Fibroblast of peridontal ligament (primary cell): ENCODE measurements at regions not wholly inside any gene's neighbourhood (a gene's known extent, or its start where the extent isn't known, plus 50 kb on each side); places are given as distances from the start of the nearest gene placed in this dataset.

ENCODE experiments used
- DNase-seq: peaks from one replicate; pipeline ENCODE4 v3.0.0-alpha.2; 2010; ENCODE audit errors: extremely low read depth

DNA sequence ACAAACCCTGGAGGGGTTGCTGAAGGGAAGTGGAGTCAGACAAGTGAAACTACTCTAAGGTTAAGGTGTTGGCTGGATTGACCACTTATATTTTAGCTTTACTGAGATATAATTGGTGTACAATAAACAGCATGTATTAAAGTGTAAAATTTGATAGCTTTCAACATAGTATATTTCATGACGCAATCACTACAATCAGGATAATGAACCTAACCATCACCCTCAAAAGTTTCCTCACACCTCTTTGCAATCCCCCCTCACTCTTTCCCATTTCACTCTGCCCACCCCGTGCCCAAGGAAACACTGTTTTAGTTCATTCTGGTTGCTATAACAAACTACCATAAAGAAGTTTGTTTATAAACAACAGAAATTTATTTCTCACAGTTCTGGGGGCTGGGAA lies 508.0 kb downstream of the FGF9 start:
- no peak for DNase-seq

GRCh38 chr13:22187329-22187728 lies 516.5 kb downstream of the FGF9 start:
- no peak for DNase-seq

DNA sequence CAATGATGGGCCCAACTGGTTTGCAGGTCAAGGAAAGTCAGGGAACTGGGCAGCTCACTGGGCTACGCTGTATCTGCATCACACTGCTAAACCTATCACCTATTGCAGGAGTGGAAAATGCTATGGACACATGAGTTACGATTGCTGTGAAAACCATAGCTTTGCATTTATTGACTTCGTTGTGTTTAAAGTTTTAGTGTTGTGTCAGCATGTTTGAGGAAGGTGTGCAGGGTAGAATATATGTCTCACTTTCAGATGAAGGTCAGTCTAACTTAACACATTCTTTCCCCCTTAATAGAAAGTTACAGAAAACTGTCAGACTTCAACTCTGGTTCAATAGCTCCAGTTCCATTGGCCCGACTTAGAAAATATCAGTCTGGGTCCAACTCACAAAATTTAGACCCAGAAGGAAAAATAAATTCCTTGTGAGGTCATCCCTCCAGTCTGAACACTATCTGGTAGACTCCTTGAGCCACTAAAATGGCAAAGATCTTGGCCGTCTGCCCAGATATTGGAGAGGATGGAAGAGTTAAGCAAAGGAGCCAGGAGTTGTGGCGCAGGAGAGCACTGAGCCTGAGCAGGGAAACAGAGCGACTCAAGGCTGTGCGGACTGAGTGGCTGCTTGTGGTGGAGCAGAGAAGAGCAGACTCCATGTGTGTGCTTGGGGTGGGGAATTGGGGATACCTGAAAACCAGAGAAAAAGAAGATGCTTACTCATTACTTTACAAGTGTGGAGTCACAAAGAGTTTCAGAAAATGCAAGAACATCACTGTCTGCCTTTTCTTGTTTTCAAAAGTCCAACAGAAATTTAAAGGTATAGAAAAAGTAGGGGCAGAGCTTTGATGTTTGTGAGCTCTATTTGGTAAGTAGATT lies 518.5 kb downstream of the FGF9 start:
- no peak for DNase-seq

DNA sequence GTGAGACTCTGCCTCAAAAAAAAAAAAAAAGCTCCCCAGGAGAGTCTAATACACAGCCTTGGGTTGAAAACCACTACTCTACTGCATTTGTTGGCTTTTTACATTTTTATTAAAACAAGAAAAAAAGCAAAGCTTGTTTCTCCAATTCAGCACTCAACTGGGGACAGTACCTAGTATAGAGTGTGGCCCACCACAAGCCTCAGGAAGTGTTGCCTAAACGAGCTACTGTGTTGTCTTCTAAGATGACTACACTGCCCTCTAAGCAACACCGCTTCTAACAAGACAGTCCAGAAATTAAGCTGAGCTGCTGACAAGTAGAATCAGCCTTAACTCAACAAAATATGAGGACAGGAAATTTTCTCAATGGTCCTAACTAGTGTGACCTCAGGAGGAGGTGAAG lies 522.2 kb downstream of the FGF9 start:
- DNase-seq: no peak

DNA sequence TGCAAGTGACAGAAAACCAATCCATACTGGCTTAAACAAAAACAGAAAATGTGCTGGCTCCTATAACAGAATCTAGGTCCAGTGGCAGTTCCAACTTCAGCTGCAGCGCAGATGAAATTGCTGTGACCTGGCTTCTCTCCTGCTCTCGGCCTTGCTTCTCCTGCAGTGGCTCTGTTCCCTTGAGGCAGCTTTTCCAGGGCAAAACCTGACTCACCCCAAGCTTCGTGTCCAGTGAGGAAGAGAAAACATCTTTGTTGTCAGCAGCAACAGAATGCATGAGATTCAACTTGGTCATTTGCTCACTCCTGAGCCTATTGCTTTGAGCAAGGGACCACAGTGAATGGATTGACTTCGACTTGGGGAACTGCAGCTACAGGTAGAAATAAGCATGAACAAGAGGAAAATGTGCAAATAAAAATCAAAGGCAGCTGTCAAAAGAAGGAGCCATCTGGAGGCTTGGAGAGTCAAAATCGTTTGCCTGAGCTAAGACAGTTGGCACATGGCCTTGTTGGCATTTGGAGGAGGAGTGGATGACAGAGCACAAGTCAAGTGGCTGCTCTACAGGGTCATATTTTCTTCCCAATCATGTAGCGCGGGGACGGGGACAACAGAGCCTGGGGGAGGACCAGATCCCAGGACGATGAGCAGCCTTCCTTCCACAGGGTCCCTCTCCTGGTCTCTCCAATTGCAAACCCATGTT lies 523.4 kb downstream of the FGF9 start:
- no peak for DNase-seq

GRCh38 chr13:22195726-22196125 lies 524.9 kb downstream of the FGF9 start:
- no peak for DNase-seq

DNA sequence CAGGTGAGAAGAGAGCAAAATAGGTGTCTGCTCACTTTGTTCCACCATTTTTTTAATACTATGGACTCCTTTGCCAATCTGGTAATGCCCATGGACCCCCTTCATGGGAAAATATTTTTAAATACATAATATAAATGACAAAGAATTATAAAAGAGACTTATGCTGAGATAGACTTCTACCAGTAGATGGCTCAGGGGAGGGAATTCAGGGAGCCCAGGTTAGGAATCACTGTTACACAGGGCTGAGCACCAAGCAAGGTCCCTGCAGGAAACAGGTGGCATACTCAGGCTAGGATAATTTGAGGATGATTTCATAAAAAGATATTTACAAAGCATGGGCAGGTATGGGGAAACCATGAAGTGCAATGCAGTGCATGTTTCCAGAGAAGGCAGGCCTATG lies 525.9 kb downstream of the FGF9 start:
- no peak for DNase-seq

DNA sequence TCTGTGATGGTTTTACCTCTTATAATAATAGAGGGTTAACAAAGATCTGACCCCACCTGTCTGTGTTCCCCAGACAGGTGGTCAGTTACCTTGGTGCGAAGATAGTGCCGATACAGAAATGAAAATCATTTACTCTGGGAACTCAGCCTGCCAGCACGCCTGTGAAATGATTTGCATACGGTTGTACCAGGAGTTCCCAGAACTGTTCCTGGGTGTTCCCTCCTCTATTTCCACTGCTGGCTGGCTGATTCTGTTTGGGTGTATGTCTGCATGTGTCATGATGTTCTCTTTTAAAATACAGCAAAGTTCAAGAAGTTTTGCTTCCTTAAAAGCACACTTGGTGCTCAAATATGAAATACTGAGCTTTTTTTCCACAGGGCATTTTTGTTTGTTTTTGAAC lies 527.1 kb downstream of the FGF9 start:
- DNase-seq: no peak

- DNase-seq: no peak
Measured at GRCh38 chr13:22198641-22199217, 527.9 kb downstream of the FGF9 start.

DNA sequence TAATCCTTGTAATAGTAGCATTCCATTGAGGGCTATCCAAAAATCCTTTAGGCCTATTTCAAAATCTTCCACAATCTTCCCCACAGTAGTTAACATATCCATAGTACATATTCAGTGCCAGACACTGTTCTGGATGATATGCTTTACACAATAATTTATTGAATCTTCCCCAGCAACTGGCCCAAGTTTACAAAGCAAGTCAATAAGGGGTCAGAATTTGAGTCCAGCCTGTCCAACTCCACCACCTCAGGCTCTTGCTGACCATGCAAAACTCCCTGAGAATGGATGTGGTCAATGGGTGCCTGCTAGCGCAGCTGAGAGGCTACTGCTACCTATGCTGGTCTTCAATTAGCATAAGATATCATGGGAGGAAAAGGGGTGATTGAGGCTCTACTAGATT lies 529.6 kb downstream of the FGF9 start:
- no peak for DNase-seq

DNA sequence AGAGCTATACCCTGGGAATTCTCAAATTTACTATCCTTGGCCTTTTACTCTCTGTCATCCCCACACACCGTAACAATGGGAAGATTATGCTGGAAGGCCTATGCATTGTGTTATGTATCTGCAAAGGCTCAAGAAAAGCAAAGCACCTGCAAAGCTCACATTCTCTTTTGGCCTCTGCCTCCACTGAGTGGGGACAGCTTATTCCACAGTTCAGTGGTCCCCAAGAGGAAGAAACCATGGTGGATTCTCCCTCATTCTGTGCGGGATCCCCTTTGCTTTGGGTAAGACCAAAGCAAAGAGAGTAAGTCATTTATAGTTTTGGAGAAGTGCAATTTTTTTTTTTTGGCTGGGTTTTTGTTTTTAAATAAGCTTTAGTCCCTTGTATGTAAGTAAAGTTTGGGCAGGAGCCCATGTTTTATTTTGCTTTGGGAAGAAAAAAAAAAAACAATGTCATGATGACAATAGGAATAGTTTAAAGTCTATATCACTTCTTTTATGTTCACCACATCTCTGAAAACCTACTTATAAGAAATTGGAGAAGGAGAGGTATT lies 530.6 kb downstream of the FGF9 start:
- no peak for DNase-seq

DNA sequence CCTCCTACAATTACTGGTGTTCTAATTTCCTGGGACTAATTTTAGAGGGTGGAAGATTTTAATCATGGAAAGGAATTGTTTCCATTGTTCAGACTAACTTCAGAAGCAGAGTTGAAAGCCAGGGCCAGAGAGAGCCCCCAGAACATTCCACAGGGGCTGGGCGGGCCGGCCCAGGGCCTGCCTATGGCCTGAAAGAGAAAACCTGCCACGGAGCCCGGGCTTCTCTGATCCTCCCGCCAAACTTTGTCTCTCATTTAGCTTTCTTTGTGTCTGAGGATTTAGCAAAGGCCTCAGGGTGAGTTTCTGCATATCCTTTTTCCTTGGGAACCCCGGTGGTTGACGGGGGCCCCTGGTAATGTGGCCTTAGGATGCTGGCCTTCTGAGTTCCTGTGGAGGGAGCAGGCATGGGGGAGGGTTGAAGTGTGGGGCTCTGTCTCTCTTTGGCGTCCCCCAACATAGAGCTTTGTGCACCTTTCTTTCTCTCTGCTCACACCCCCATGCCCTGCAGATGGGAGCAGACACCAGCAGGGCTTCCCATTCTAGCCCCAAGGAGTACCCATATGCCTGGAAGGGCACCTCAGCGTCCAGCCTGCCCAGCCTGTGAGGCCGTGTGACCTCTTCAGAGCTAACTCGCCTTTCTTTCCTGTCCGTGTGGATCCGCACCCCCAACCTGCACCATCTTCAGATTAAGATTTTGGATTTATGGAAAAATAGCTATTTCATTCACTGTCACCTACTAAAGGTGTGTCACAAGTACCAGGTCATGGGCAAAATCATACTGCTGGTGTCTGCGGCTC lies 539.5 kb downstream of the FGF9 start:
- DNase-seq: no peak

DNA sequence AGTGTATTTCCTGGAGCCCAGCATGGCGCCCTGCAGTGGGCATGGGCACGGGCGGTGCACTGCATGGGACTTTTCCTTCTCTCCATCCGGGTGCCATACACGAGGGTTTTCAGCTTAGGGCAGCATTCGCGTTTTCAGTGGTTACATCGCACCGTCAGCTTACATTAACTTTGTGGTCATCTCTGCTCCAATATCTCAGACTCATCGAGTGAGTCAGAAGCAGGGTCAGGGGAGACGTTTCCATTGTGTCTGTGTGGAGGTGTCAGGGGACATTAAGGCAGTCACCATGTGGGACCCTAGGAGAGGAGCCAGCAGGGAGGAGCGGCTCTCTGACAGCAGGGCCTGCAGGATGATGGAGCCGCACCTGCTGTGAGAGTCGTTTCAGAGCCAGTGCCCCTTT lies 541.0 kb downstream of the FGF9 start:
- DNase-seq: no peak

- no peak for DNase-seq
Measured at GRCh38 chr13:22212576-22212975, 541.7 kb downstream of the FGF9 start.

DNA sequence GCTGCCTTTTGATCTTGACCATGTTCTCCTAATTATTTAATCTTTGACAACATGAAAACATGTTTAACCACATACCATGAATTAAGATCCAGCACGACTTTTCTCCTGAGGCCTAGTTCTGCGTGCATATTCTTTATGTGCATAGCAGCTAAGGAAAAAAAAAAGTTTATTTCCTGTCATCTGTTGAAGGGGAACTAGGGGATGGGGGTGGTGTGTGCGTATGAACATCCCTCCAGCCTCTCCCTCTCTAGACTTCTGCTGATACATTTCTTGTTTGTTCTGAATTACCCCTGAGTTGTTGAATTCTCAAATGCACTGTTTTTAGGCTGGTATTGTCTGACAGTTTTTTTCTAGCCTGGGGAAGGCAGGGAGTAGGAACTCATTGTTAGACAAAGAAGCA lies 543.3 kb downstream of the FGF9 start:
- DNase-seq: no peak

- DNase-seq: no peak
Measured at GRCh38 chr13:22218797-22219196, 547.9 kb downstream of the FGF9 start.

GRCh38 chr13:22219709-22220108 lies 548.8 kb downstream of the FGF9 start:
- DNase-seq: no peak

DNA sequence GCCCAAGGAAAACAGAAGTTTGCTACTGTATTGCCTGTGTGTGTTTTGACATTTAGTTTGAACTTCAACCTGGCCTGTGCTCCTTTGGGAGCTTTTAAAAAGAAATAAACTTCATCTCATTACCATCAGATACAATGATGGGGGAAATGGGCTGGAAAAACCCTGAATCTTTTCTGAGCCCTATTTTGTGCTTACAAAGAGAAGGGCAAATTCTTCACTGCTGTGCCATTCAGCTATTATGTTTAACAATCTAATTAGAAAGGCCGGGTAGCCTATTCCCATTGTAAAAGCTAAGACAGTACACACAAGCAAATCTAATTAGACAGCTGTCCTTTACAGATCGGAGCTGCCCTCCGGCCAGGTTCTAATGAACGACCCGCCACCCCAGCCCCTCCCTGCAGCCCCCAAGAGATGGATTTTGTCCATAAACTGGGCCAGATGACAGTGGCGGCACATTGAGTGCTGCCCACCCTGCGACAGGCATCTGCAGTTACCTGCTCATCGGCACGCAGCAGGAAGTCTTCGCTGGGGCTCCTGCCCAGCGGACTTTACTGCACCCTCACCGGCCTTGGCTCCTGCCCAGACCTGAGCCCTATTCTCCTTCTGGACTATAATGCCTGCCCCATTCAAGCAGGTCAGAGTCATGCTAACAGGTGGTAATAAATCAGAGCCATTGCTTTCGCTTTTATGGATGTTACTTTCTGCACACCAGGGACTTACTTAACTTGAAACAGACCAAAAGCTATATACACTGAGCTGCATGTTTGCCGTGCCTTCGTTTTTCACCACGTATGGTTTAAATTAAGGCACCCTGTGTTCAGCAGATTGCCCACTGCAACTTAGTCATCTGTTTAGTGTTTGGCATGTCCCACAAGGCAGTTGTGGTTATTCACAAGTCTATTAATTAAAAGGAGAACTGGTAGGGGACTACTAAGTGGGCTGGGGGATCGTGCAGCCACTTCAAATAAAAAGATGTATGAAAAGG lies 549.6 kb downstream of the FGF9 start:
- DNase-seq: no peak

DNA sequence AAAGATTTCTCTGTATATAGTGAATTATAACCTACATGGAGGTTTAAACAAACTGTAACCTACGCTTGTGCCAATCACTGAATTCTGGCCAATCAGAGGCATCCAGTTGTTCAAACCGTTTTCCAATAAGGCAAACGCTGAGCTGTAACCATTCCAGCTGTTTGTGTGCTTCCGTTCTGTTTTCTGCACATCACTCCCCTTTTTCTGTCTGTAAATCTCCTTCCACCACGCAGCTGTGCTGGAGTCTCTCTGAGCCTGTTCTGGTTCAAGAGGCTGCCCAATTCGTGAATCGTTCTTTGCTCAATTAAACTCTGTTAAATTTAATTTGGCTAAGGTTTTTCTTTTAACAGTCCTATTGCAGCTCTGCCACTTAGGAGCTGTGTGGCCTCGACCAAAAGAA lies 552.5 kb downstream of the FGF9 start:
- DNase-seq: no peak

DNA sequence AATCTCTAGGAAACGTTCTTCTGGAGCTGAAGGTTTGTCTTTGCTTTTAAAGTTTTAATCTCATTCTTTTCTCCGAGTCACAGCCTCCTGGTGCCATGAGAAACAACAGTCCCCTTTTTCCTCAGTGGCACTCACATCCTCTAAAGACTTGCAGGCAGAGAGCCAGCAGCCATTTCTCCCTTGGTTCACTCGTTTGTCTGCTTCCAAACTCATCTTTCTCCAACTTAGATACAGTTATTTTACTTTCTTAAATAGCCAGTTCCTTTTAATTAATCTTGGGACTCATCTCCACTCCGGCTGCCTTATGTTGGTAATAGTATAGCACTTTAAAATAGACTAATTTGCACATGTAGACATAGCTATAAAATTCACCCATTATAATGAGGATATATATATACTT lies 555.2 kb downstream of the FGF9 start:
- no peak for DNase-seq

- DNase-seq: no peak
Measured at GRCh38 chr13:22227895-22228294, 557.0 kb downstream of the FGF9 start.
